HepG2 (cell line): ENCODE measurements at regions not wholly inside any gene's neighbourhood (a gene's known extent, or its start where the extent isn't known, plus 50 kb on each side); places are given as distances from the start of the nearest gene placed in this dataset.

Source experiments
- ATAC-seq: fragments of 200-7000 bp; cut with Tn5 transposase; 3 replicates; pipeline ENCODE4 v1.9.1; 2020; ENCODE audit warnings: mild to moderate bottlenecking, moderate library complexity
- BruUV-seq: library from RNA; stranded (reverse); fragments of 400-500 nt; replicated peaks from 2 replicates; lab custom pipeline; 2021; lab: Mats Ljungman, UMichigan
- CTCF ChIA-PET: fragments of 300-600 bp; formaldehyde crosslinking; extraction: SDS; loops from one replicate; lab custom pipeline; 2021; ENCODE audit warnings: low total read pairs, inconsistent platforms, low intra/inter-chr PET ratio; lab: Yijun Ruan, JAX
- POLR2A ChIA-PET: fragments of 350-600 bp; sonication (Branson Sonifier 250); formaldehyde crosslinking; loops from one replicate; lab custom pipeline; 2020; ENCODE audit warnings: antibody characterized with exemption, inconsistent platforms; lab: Yijun Ruan, JAX
- DNase-seq: peaks from one replicate; pipeline ENCODE4 v3.0.0-alpha.2; 2015; ENCODE audit warnings: low spot score
- FAIRE-seq: peaks from 3 replicates; lab custom pipeline; 2011; peaks lifted over from hg19 to GRCh38; lab: Jason Lieb, UNC
- H2AFZ ChIP-seq: one replicate; pipeline ENCODE4 v1.6.1; 2011; ENCODE audit warnings: low read length, inconsistent platforms
- H3K27ac ChIP-seq: fragments of 300-600 bp; 3 replicates; pipeline ENCODE4 v1.8.0; 2011; ENCODE audit warnings: mixed run types, mild to moderate bottlenecking, mixed read lengths, low read length, inconsistent platforms; ENCODE audit not compliant: insufficient read depth; ENCODE audit errors: extremely low read length
- H3K27me3 ChIP-seq, 2 experiments: fragments of 200-600 bp in 1 of 2; 2 replicates in 1 of 2; 3 replicates in 1 of 2; pipeline versions ENCODE4 v1.6.0 to v1.8.0; 2011; ENCODE audit warnings: low read length in 2 of 2, mild to moderate bottlenecking in 2 of 2, moderate library complexity in 2 of 2, inconsistent platforms in 1 of 2; ENCODE audit not compliant: insufficient read depth in 2 of 2, control insufficient read depth in 1 of 2
- H3K36me3 ChIP-seq, 2 experiments: fragments of 200-600 bp in 1 of 2; replicated peaks in 1 of 2; 2 replicates in 1 of 2; 3 replicates in 1 of 2; pipeline versions ENCODE4 v1.5.1 to v1.8.0; 2011; ENCODE audit warnings: low read length in 2 of 2, inconsistent platforms in 1 of 2; ENCODE audit not compliant: insufficient read depth in 2 of 2, control insufficient read depth in 1 of 2
- H3K4me1 ChIP-seq: 2 replicates; pipeline ENCODE4 v1.5.1; 2012; ENCODE audit warnings: low read length, inconsistent platforms; ENCODE audit not compliant: insufficient read depth
- H3K4me2 ChIP-seq: 2 replicates; pipeline ENCODE4 v1.6.0; 2011; ENCODE audit warnings: low read depth, low read length, inconsistent platforms
- H3K4me3 ChIP-seq, 3 experiments: fragments of 200-600 bp in 1 of 3; sonication (generic), shearing (Covaris generic) in 1 of 3; replicated peaks in 1 of 3; 2 replicates each; pipeline ENCODE4 v1.5.1; 2011 to 2016; ENCODE audit warnings: low read length in 3 of 3, inconsistent platforms in 2 of 3, low read depth in 2 of 3, mild to moderate bottlenecking in 2 of 3, control low read depth in 1 of 3, mixed read lengths in 1 of 3; ENCODE audit not compliant: insufficient read depth in 1 of 3
- H3K79me2 ChIP-seq: one replicate; pipeline ENCODE4 v1.6.1; 2011; ENCODE audit warnings: low read length, inconsistent platforms; ENCODE audit not compliant: insufficient read depth
- H3K9ac ChIP-seq: 2 replicates; pipeline ENCODE4 v1.6.0; 2011; ENCODE audit warnings: mild to moderate bottlenecking, low read depth, low read length, inconsistent platforms; ENCODE audit not compliant: insufficient read depth
- H3K9me3 ChIP-seq: 2 replicates; pipeline ENCODE4 v1.5.1; 2012; ENCODE audit warnings: mild to moderate bottlenecking, low read length
- H4K20me1 ChIP-seq: 2 replicates; pipeline ENCODE4 v1.6.0; 2011; ENCODE audit warnings: inconsistent platforms, mild to moderate bottlenecking, low read length, moderate library complexity; ENCODE audit not compliant: insufficient read depth
- KDM3A ChIP-seq: IDR thresholded peaks from 2 replicates; pipeline ENCODE4 v1.6.1; 2018; ENCODE audit warnings: low read depth, missing compliant biosample characterization
- NKX3-1 ChIP-seq: sonication (generic); formaldehyde crosslinking; IDR thresholded peaks from 2 replicates; pipeline ENCODE4 v1.5.0; 2020; ENCODE audit warnings: missing genetic modification reagents
- PHF8 ChIP-seq: sonication (generic); formaldehyde crosslinking; IDR thresholded peaks from 2 replicates; pipeline ENCODE4 v1.5.0; 2020; ENCODE audit warnings: missing genetic modification reagents
- ZFP62 ChIP-seq: sonication (generic); formaldehyde crosslinking; IDR thresholded peaks from 2 replicates; pipeline ENCODE4 v1.4.0; 2020; ENCODE audit warnings: missing genetic modification reagents
- ZNF276 ChIP-seq: sonication (generic); formaldehyde crosslinking; IDR thresholded peaks from 2 replicates; pipeline ENCODE4 v1.4.0; 2020; ENCODE audit warnings: mild to moderate bottlenecking, low read depth, missing genetic modification reagents
- ZNF547 ChIP-seq: sonication (generic); formaldehyde crosslinking; IDR thresholded peaks from 2 replicates; pipeline ENCODE4 v1.5.1; 2020; ENCODE audit warnings: mild to moderate bottlenecking, missing genetic modification reagents
- ZNF556 ChIP-seq: sonication (generic); formaldehyde crosslinking; IDR thresholded peaks from 2 replicates; pipeline ENCODE4 v1.4.0; 2020; ENCODE audit warnings: mild to moderate bottlenecking, missing genetic modification reagents, borderline replicate concordance
- WGBS: methylation state at CpG from one replicate; pipeline ENCODE4 v1.1.6; 2017; ENCODE audit warnings: low lambda C conversion rate; 5-methylcytosine and 5-hydroxymethylcytosine counted together
- in situ Hi-C: cut with HindIII; loops from 2 replicates; pipeline ENCODE4 v1.10.0; 2017; ENCODE audit warnings: low pct_unique_long_range_greater_than_20kb; ENCODE audit not compliant: extremely low pct_ligation_motif_present
- intact Hi-C: fragments of 100-400 bp; cut with micrococcal nuclease; formaldehyde crosslinking; loops from one replicate; pipeline ENCODE4 v1.10.0; 2022; ENCODE audit not compliant: unreplicated experiment
- TF ChIP-seq, protein P1 (sequence below): sonication (generic); formaldehyde crosslinking; IDR thresholded peaks from 2 replicates; pipeline ENCODE4 v1.8.1; 2023; ENCODE audit warnings: mild to moderate bottlenecking, moderate library complexity, missing genetic modification reagents
- TF ChIP-seq, protein P2 (sequence below): sonication (generic); formaldehyde crosslinking; IDR thresholded peaks from 2 replicates; pipeline ENCODE4 v1.4.0; 2020; ENCODE audit warnings: missing genetic modification reagents, mild to moderate bottlenecking, borderline replicate concordance
- TF ChIP-seq, protein P3 (sequence below), 2 experiments: sonication (generic) in 1 of 2; formaldehyde crosslinking in 1 of 2; IDR thresholded peaks; 2 replicates each; pipeline versions ENCODE4 v1.6.1 to v1.9.0; 2014 to 2022; ENCODE audit warnings: antibody characterized with exemption in 1 of 2, borderline replicate concordance in 1 of 2, inconsistent platforms in 1 of 2, low read depth in 1 of 2, missing genetic modification reagents in 1 of 2

GRCh38 chr4:24645765-24646550, 61.6 kb upstream of the DHX15 start:
- Histone ChIP-seq H3K36me3 (no peaks in the 10 kb centered on the region), H3K9ac (no peak overlapping the region), H3K4me3 (no peak overlapping the region), H3K4me2 (no peak overlapping the region), H3K9me3 (no peaks in the 10 kb centered on the region), H3K4me1 (peaks cover 7% of the 10 kb centered on the region; the same call in 1 of the 2 replicates), H3K79me2 (no peaks in the 10 kb centered on the region), H4K20me1 (no peaks in the 10 kb centered on the region), H3K27ac (no peak overlapping the region), H3K27me3 (no peaks in the 10 kb centered on the region; a peak in 2 of 5 replicates), H2AFZ (no peak overlapping the region)
- ATAC-seq (no peak), FAIRE-seq (no peak), DNase-seq (no peak)
- BruUV-seq: no TSS peak
- in situ Hi-C loops: no loop called here
- POLR2A ChIA-PET: no interaction called here
- WGBS: 3% methylated on average over 4 of the region's 4 CpGs
- CTCF ChIA-PET: no interaction called here
- intact Hi-C loops: no loop called here
- TF ChIP-seq, protein P1, sequence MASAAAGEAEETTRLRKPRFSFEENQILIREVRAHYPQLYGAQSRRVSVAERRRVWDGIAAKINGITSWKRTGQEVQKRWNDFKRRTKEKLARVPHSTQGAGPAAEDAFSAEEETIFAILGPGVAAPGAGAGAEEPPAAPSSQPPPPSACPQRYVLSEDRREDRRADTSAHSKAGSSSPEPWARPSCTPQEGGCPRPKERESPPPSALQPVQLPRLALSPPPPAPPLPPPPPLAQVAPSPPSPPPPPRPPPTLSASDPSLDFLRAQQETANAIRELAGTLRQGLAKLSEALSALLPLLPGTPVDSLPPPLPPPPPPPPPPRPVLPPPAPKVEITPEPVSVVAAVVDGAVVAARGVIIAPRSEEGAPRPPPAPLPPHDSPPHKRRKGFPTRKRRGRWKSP: no peak
- TF ChIP-seq ZNF547 (CRISPR knock-in tag) (no peak), ZFP62 (no peak), KDM3A (CRISPR knock-in tag) (no peak), PHF8 (CRISPR knock-in tag) (no peak), ZNF276 (CRISPR knock-in tag) (no peak), NKX3-1 (CRISPR knock-in tag) (no peak), ZNF556 (CRISPR knock-in tag) (no peak)
- TF ChIP-seq, protein P2, sequence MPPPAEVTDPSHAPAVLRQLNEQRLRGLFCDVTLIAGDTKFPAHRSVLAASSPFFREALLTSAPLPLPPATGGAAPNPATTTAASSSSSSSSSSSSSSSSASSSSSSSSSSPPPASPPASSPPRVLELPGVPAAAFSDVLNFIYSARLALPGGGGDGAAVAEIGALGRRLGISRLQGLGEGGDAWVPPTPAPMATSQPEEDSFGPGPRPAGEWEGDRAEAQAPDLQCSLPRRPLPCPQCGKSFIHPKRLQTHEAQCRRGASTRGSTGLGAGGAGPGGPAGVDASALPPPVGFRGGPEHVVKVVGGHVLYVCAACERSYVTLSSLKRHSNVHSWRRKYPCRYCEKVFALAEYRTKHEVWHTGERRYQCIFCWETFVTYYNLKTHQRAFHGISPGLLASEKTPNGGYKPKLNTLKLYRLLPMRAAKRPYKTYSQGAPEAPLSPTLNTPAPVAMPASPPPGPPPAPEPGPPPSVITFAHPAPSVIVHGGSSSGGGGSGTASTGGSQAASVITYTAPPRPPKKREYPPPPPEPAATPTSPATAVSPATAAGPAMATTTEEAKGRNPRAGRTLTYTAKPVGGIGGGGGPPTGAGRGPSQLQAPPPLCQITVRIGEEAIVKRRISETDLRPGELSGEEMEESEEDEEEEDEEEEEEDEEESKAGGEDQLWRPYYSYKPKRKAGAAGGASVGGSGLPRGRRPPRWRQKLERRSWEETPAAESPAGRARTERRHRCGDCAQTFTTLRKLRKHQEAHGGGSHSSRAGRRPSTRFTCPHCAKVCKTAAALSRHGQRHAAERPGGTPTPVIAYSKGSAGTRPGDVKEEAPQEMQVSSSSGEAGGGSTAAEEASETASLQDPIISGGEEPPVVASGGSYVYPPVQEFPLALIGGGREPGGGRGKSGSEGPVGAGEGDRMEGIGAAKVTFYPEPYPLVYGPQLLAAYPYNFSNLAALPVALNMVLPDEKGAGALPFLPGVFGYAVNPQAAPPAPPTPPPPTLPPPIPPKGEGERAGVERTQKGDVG (CRISPR knock-in tag): no peak
- TF ChIP-seq, protein P3, sequence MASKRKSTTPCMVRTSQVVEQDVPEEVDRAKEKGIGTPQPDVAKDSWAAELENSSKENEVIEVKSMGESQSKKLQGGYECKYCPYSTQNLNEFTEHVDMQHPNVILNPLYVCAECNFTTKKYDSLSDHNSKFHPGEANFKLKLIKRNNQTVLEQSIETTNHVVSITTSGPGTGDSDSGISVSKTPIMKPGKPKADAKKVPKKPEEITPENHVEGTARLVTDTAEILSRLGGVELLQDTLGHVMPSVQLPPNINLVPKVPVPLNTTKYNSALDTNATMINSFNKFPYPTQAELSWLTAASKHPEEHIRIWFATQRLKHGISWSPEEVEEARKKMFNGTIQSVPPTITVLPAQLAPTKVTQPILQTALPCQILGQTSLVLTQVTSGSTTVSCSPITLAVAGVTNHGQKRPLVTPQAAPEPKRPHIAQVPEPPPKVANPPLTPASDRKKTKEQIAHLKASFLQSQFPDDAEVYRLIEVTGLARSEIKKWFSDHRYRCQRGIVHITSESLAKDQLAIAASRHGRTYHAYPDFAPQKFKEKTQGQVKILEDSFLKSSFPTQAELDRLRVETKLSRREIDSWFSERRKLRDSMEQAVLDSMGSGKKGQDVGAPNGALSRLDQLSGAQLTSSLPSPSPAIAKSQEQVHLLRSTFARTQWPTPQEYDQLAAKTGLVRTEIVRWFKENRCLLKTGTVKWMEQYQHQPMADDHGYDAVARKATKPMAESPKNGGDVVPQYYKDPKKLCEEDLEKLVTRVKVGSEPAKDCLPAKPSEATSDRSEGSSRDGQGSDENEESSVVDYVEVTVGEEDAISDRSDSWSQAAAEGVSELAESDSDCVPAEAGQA (IDR thresholded peaks at IDR 0.05; ENCODE audit: low read depth): no peak
- TF ChIP-seq, protein P3 (CRISPR knock-in tag; IDR thresholded peaks at IDR 0.05; ENCODE audit: borderline replicate concordance): no peak
